ENCODE measurements at regions not wholly inside any gene's neighbourhood (a gene's known extent, or its start where the extent isn't known, plus 50 kb on each side); places are given as distances from the start of the nearest gene placed in this dataset.
A peak's percentile ranks its signal among the peaks of the same experiment; 100 is the strongest.
"Not testable (repeated sequence)": the region's sequence is repeated elsewhere in the genome, so short reads cannot be mapped to it uniquely, and the experiment has no call there.

- no peak overlapping the region for H3K4me3 ChIP-seq (ENCODE audit: low read depth, low read length)
- TF ChIP-seq, protein P1, sequence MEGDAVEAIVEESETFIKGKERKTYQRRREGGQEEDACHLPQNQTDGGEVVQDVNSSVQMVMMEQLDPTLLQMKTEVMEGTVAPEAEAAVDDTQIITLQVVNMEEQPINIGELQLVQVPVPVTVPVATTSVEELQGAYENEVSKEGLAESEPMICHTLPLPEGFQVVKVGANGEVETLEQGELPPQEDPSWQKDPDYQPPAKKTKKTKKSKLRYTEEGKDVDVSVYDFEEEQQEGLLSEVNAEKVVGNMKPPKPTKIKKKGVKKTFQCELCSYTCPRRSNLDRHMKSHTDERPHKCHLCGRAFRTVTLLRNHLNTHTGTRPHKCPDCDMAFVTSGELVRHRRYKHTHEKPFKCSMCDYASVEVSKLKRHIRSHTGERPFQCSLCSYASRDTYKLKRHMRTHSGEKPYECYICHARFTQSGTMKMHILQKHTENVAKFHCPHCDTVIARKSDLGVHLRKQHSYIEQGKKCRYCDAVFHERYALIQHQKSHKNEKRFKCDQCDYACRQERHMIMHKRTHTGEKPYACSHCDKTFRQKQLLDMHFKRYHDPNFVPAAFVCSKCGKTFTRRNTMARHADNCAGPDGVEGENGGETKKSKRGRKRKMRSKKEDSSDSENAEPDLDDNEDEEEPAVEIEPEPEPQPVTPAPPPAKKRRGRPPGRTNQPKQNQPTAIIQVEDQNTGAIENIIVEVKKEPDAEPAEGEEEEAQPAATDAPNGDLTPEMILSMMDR (IDR thresholded peaks at IDR 0.05; ENCODE audit: insufficient read depth, low read depth, low read length) = no peak
- no peak for DNase-seq (ENCODE audit: low read depth)
These were observed 134.4 kb upstream of the TMEM170B start for GRCh38 chr6:11403035-11403601.

- H3K4me3 ChIP-seq (ENCODE audit: low read depth, low read length); DNase-seq (ENCODE audit: low read depth): not testable (repeated sequence)
These were observed 135.0 kb upstream of the TMEM170B start for GRCh38 chr6:11402581-11402980.

DNA sequence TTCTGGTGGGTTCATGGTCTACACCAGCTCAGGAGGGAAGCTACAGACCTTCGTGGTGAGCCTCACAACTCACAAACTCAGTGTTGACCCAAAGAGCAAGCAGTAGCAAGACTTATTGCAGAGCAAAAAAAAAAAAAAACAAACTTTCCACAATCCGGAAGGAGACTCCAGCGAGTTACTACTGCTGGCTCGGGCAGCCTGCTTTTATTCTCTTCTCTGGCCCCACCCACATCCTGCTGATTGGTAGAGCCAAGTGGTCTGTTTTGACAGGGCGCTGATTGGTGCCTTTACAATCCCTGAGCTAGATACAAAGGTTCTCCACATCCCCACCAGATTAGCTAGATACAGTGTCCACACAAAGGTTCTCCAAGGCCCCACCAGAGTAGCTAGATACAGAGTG lies 135.6 kb upstream of the TMEM170B start:
- not testable (repeated sequence) for H3K4me3 ChIP-seq (ENCODE audit: low read depth, low read length); DNase-seq (ENCODE audit: low read depth)

DNA sequence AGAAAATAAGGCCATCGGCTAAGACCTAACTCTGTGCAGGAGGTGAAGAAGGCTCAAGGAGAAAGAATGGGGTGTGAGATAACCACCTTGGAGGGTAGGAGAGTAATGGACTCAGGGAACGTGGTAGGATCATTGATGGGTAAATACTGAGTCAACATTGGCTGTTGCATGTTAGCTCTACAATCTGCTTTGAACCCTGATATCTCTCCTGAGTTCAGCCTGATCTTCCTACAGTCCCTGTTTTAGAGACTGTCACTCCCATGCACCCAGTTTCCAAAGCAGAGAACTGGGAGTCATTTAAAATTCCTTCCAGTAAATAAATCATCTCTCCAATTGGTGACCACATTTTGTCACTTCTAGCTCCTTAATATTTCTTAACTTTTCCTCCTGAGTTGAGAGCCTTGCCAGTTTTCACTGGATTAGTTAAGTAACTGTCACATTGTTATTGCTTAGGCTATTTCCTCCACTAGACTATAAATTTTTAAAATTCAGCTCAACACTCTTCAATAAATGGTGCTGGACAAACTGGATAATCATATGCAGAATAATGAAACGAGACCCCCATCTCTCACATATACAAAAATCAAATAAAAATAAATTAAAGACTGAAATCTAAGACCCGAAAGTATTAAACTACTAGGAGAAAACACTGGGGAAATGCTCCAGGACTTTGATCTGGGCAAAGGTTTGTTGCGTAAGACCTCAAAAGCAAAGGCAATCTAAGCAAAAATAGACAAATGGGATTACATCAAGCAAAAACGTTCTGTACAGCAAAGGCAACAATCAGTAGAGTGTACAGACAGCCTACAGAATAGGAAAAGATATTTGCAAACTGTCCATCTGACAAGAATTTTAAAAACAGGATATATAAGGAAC lies 138.9 kb upstream of the TMEM170B start:
- TF ChIP-seq, protein P1 (IDR thresholded peaks at IDR 0.05; ENCODE audit: insufficient read depth, low read depth, low read length) = no peak
- H3K4me3 ChIP-seq (ENCODE audit: low read depth, low read length) = no peak overlapping the region
- peak; percentile 51 for DNase-seq (ENCODE audit: low read depth)

DNA sequence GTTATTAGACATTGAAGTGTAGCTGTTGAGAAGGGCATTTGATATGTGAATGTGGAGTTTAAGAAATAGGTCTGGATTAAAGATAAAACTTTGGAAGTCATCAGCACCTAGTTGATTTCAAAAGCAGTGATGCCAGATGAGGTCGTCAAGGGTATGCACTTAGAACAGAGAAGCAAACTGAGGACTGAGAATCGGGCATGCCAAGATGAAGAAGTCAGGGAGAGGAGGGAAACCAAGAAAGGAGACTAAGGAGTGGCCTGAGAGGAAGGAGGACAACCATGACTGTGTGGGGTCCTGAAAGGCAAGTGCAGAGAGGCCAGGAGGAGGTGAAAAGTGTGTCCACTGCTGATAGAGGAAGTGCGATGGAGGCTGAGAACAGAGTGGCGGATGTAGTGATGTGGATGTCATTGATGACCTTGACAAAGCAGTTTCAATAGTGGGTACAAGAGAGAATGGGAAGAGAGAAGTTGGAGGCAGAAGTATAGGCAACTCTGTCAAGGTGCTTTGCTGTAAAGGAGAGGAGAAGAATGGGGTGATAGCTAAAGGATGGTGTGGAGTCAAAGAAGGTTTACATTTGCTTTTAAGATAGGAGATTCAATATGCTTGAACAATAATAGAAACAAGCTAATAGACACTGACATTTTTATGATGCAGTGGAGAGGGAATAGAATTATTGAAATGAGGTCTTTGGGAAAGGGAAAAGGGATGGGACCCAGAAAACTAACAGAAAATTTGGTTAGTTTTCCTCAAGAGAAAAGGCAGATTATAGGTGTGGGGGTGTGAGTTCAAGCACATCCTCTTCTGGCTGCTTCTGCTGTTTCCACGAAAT lies 139.7 kb upstream of the TMEM170B start:
- H3K4me3 ChIP-seq (ENCODE audit: low read depth, low read length) = no peak overlapping the region
- TF ChIP-seq, protein P1 (IDR thresholded peaks at IDR 0.05; ENCODE audit: insufficient read depth, low read depth, low read length) = no peak
- DNase-seq (ENCODE audit: low read depth) = no peak

DNA sequence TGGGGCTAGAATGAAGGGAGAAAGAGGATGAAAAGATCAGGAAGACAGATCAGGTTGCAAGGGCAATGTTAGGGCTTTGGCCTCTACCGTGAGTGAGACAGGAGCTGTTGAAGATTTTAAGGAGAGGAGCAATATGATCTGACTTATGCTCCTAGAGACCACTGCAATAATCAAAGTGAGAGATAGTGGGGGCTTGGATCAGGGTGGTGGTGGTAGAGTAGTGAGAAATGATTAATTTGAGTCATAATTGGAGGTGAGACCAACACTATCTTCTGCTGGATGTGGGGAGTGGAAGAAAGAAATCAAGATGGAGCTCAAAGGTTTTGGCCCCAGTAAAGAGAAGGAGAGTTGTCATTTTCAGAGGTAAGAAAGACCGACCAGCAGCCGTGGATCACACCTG lies 140.7 kb upstream of the TMEM170B start:
- no peak for DNase-seq (ENCODE audit: low read depth)
- TF ChIP-seq, protein P1 (IDR thresholded peaks at IDR 0.05; ENCODE audit: insufficient read depth, low read depth, low read length) = no peak
- no peak overlapping the region for H3K4me3 ChIP-seq (ENCODE audit: low read depth, low read length)

GRCh38 chr6:11393713-11394627 lies 143.6 kb upstream of the TMEM170B start:
- TF ChIP-seq, protein P1 (IDR thresholded peaks at IDR 0.05; ENCODE audit: insufficient read depth, low read depth, low read length) = no peak
- H3K4me3 ChIP-seq (ENCODE audit: low read depth, low read length) = no peak overlapping the region
- DNase-seq (ENCODE audit: low read depth) = no peak
